CD1c-positive myeloid dendritic cell (primary cell): ENCODE measurements at regions not wholly inside any gene's neighbourhood (a gene's known extent, or its start where the extent isn't known, plus 50 kb on each side); places are given as distances from the start of the nearest gene placed in this dataset.
A peak's percentile ranks its signal among the peaks of the same experiment; 100 is the strongest.

Experiments used
- DNase-seq: peaks from one replicate; pipeline ENCODE4 v3.0.0-alpha.2; 2016; ENCODE audit errors: extremely low spot score

- DNase-seq = peak; percentile 79
Measured at GRCh38 chr17:34171245-34171818, 83.8 kb upstream of the CCL2 start.

GRCh38 chr17:34172390-34172918 is 82.6 kb upstream of the CCL2 start:
- DNase-seq = peak; percentile 24

GRCh38 chr17:34173241-34173640 is 81.8 kb upstream of the CCL2 start:
- peak; percentile 38 for DNase-seq

- DNase-seq = no peak
Measured at GRCh38 chr17:34174496-34174895, 80.6 kb upstream of the CCL2 start.

- DNase-seq = no peak
Measured at GRCh38 chr17:34176440-34176839, 78.6 kb upstream of the CCL2 start.

GRCh38 chr17:34177642-34178041 is 77.4 kb upstream of the CCL2 start:
- DNase-seq = peak; percentile 19

GRCh38 chr17:34178092-34178491 is 77.0 kb upstream of the CCL2 start:
- no peak for DNase-seq

- DNase-seq = no peak
Measured at GRCh38 chr17:34182036-34182803, 72.9 kb upstream of the CCL2 start.

- no peak for DNase-seq
Measured at GRCh38 chr17:34195987-34196386, 59.1 kb upstream of the CCL2 start.

- DNase-seq = no peak
Measured at GRCh38 chr17:34198519-34198918, 56.6 kb upstream of the CCL2 start.

- DNase-seq = no peak
Measured at GRCh38 chr17:34199454-34199853, 55.6 kb upstream of the CCL2 start.

- peak; percentile 90 for DNase-seq
Measured at GRCh38 chr17:34199932-34200534, 55.1 kb upstream of the CCL2 start.

- DNase-seq = peak; percentile 79
Measured at GRCh38 chr17:34201225-34201624, 53.9 kb upstream of the CCL2 start.

- DNase-seq = no peak
Measured at GRCh38 chr17:34201767-34202166, 53.3 kb upstream of the CCL2 start.

- DNase-seq = no peak
Measured at GRCh38 chr17:34203018-34203638, 52.0 kb upstream of the CCL2 start.

- DNase-seq = no peak
Measured at GRCh38 chr17:34204402-34204801, 50.7 kb upstream of the CCL2 start.
